ENCODE measurements at regions not wholly inside any gene's neighbourhood (a gene's known extent, or its start where the extent isn't known, plus 50 kb on each side); places are given as distances from the start of the nearest gene placed in this dataset.

- no peak overlapping the region for H3K4me2 ChIP-seq (ENCODE audit: low read depth, low read length, poor library complexity, severe bottlenecking)
- H3K36me3 ChIP-seq (ENCODE audit: low read length) = no peaks in the 10 kb centered on the region
- no peaks in the 10 kb centered on the region for H3K79me2 ChIP-seq (ENCODE audit: insufficient read depth, low read length)
- no peaks in the 10 kb centered on the region for H3F3A ChIP-seq (ENCODE audit: insufficient read depth)
- no peaks in the 10 kb centered on the region for H4K20me1 ChIP-seq (ENCODE audit: low read depth, low read length)
- TF ChIP-seq, protein P1, sequence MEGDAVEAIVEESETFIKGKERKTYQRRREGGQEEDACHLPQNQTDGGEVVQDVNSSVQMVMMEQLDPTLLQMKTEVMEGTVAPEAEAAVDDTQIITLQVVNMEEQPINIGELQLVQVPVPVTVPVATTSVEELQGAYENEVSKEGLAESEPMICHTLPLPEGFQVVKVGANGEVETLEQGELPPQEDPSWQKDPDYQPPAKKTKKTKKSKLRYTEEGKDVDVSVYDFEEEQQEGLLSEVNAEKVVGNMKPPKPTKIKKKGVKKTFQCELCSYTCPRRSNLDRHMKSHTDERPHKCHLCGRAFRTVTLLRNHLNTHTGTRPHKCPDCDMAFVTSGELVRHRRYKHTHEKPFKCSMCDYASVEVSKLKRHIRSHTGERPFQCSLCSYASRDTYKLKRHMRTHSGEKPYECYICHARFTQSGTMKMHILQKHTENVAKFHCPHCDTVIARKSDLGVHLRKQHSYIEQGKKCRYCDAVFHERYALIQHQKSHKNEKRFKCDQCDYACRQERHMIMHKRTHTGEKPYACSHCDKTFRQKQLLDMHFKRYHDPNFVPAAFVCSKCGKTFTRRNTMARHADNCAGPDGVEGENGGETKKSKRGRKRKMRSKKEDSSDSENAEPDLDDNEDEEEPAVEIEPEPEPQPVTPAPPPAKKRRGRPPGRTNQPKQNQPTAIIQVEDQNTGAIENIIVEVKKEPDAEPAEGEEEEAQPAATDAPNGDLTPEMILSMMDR (IDR thresholded peaks at IDR 0.05; ENCODE audit: insufficient read depth, low read length, poor library complexity, severe bottlenecking) = no peak
- TF ChIP-seq EZH2phosphoT487 (conservative IDR thresholded peaks at IDR 0.05; ENCODE audit: low read length) = no peak
- no peak overlapping the region for H3K4me3 ChIP-seq (ENCODE audit: insufficient read depth, low read length, poor library complexity, severe bottlenecking)
- H2AFZ ChIP-seq (ENCODE audit: low read depth, low read length, severe bottlenecking) = no peak overlapping the region
- no peaks in the 10 kb centered on the region for H3K27me3 ChIP-seq (ENCODE audit: low read length)
- H3K9me3 ChIP-seq (ENCODE audit: insufficient read depth, low read length) = no peaks in the 10 kb centered on the region
- H3K9me2 ChIP-seq (replicated peaks; ENCODE audit: insufficient read depth, low read length) = no peaks in the 10 kb centered on the region
- no peak overlapping the region for H3K9ac ChIP-seq (ENCODE audit: low read length)
- no peak overlapping the region for H3K27ac ChIP-seq (ENCODE audit: low read depth, low read length)
Observed at GRCh38 chr5:8516356-8516755, 647.4 kb downstream of the MTRR start.

- no peaks in the 10 kb centered on the region for H3K36me3 ChIP-seq (ENCODE audit: low read length)
- no peak overlapping the region for H2AFZ ChIP-seq (ENCODE audit: low read depth, low read length, severe bottlenecking)
- no peak for TF ChIP-seq EZH2phosphoT487 (conservative IDR thresholded peaks at IDR 0.05; ENCODE audit: low read length)
- TF ChIP-seq, protein P1 (IDR thresholded peaks at IDR 0.05; ENCODE audit: insufficient read depth, low read length, poor library complexity, severe bottlenecking) = no peak
- H3F3A ChIP-seq (ENCODE audit: insufficient read depth) = no peaks in the 10 kb centered on the region
- H3K27me3 ChIP-seq (ENCODE audit: low read length) = no peaks in the 10 kb centered on the region
- H3K4me3 ChIP-seq (ENCODE audit: insufficient read depth, low read length, poor library complexity, severe bottlenecking) = no peak overlapping the region
- no peak overlapping the region for H3K4me2 ChIP-seq (ENCODE audit: low read depth, low read length, poor library complexity, severe bottlenecking)
- no peaks in the 10 kb centered on the region for H3K9me2 ChIP-seq (replicated peaks; ENCODE audit: insufficient read depth, low read length)
- no peak overlapping the region for H3K27ac ChIP-seq (ENCODE audit: low read depth, low read length)
- H4K20me1 ChIP-seq (ENCODE audit: low read depth, low read length) = no peaks in the 10 kb centered on the region
- no peaks in the 10 kb centered on the region for H3K79me2 ChIP-seq (ENCODE audit: insufficient read depth, low read length)
- no peak overlapping the region for H3K9ac ChIP-seq (ENCODE audit: low read length)
- H3K9me3 ChIP-seq (ENCODE audit: insufficient read depth, low read length) = no peaks in the 10 kb centered on the region
Observed at GRCh38 chr5:8517456-8517855, 648.5 kb downstream of the MTRR start.

DNA sequence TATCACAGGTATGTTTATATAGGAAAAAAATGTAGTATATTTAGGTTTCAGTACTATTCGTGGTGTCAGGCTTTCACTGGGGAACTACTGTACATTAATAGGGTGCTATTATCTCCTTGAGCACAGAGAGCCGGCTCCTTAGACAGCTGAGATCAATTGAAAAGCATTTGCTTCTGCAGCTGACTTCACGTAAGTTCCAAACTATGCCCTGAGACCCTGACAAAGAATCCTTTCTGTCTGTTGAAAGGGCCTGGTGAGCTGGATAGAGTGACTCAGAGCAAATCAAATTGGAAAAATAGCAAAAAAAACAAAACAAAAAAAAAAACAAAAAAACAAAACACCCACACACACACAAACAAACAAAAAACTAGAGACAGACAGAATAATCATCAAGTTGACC, 652.0 kb downstream of the MTRR start:
- H2AFZ ChIP-seq (ENCODE audit: low read depth, low read length, severe bottlenecking) = no peak overlapping the region
- H3K4me2 ChIP-seq (ENCODE audit: low read depth, low read length, poor library complexity, severe bottlenecking) = no peak overlapping the region

More for the DNA sequence above, 652.0 kb downstream of the MTRR start:
- TF ChIP-seq, protein P1 (IDR thresholded peaks at IDR 0.05; ENCODE audit: insufficient read depth, low read length, poor library complexity, severe bottlenecking) = no peak
- no peak for TF ChIP-seq EZH2phosphoT487 (conservative IDR thresholded peaks at IDR 0.05; ENCODE audit: low read length)
- Histone ChIP-seq H3K9me3 (ENCODE audit: insufficient read depth, low read length) (no peaks in the 10 kb centered on the region), H3K36me3 (ENCODE audit: low read length) (no peaks in the 10 kb centered on the region), H3K4me3 (ENCODE audit: insufficient read depth, low read length, poor library complexity, severe bottlenecking) (no peak overlapping the region), H3K27me3 (ENCODE audit: low read length) (no peaks in the 10 kb centered on the region), H4K20me1 (ENCODE audit: low read depth, low read length) (no peaks in the 10 kb centered on the region), H3K27ac (ENCODE audit: low read depth, low read length) (no peak overlapping the region), H3F3A (ENCODE audit: insufficient read depth) (no peaks in the 10 kb centered on the region), H3K79me2 (ENCODE audit: insufficient read depth, low read length) (no peaks in the 10 kb centered on the region), H3K9ac (ENCODE audit: low read length) (no peak overlapping the region), H3K9me2 (replicated peaks; ENCODE audit: insufficient read depth, low read length) (no peaks in the 10 kb centered on the region)
